SKM-1 (cell line): ENCODE measurements at regions not wholly inside any gene's neighbourhood (a gene's known extent, or its start where the extent isn't known, plus 50 kb on each side); places are given as distances from the start of the nearest gene placed in this dataset.

Source experiments
- DNase-seq: peaks from one replicate; lab custom pipeline; 2025; ENCODE audit not compliant: unreplicated experiment; lab: John Stamatoyannopoulos, UW

DNA sequence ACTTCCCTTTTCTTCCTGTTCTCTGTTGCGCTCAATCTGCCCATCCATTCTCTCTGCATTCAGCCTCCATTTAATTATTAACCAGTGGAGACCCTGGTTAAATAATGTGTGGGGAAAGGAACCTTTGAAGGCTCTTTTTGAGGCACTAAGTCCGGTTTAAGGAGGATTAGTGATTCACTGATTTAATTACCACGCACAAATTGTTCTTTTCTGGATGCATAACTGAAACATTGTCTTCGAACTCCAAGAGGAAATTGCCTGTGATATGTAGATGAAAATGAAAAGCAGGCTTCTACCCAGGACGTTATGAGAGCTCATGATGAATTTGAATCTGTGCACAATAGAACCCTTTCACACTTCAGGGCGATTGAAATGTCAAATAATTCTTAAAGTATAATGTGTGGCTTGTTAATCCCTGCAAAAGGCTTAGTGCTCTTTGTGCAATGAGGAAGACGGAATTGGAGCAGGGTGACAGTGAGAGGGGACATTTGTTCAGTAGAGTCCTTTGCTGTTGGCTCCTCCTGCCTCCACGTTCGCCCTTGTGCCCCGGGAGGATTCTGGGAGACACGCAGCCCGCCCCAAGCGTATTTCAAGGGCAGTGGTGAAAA, 51.1 kb upstream of the ZNF236 start:
- no peak for DNase-seq

DNA sequence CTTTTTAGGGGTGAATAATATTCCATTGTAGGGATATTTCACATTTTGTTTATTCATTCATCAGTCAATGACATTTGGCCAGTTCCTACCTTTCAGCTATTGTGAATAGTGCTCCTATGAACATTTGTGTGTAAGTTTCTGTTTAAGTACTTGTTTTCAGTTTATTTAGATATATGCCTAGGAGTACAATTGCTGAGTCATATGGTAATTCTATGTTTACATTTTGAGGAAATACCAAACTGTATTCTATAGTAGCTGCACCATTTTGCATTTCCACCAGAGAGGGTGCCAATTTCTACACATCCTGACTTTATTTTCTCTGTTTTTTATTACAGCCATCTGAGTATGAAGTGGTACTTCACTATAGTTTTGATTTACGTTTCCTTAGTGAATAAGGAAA, 54.4 kb upstream of the ZNF236 start:
- no peak for DNase-seq

DNA sequence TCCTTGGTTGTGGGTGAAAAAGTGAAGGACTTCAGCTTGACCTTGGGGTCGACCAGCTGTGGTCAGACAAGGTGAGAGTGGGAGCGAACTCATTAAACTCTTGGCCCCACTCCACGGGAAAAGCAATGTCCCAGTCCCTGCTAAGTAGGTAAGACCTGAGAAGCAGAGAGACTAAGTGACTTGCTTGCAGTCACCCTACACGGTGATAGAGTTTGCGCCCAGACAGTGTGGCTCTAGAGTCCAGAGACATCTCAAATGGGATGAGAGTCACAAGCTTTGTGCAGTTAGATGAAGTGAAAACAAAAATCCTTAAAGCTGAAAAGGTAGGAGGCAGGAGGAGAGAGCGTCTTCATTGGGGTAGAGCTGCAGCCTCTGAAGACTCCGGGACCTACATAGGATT, 55.9 kb upstream of the ZNF236 start:
- DNase-seq = no peak

DNA sequence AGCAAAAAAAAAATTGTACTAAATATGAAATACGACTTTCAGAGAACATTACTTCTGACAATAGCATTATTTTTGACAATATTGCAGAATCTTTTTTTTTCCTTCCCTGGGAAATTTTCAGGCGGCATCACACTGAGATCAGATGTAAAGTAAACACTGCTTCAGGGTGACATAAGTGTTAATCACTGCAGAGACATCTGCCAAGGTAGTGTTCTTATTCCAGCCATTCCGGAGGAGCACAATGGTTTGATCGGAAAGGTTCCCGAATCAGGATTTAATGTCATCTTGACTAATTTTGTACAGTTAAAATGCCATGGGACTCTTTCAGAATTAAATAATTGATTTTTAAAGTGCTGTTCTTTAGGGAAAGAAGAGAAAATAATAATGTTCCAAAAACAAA, 56.7 kb upstream of the ZNF236 start:
- no peak for DNase-seq

DNA sequence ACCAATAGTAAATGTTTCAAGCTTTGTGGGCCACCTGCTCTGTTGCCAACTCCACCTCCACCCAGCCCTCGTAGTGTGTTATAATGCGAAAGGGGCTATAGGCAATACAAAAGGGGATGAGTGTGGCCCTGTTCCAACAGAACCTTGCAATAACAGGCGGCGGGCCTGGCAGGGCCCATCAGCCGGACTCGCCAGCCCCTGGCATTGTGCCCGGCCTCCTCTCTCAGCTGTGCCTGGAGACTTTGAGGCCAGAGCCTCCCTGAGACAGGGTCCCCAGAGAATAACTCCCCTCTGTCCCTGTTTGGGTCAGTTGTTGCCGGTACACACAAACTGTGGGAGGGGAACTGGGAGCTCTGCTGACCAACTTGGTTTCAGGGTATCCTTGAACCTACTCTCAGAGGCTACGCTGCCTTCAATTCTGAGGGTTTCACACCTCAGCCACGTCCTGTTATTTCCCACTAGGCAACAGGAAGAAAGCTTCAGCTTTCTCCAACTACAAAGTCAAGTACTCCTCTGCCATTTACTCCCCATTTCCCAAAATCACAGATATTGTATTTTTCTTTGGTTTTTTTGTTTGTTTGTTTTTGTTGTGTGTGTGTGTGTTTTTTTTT, 58.0 kb upstream of the ZNF236 start:
- DNase-seq = no peak

DNA sequence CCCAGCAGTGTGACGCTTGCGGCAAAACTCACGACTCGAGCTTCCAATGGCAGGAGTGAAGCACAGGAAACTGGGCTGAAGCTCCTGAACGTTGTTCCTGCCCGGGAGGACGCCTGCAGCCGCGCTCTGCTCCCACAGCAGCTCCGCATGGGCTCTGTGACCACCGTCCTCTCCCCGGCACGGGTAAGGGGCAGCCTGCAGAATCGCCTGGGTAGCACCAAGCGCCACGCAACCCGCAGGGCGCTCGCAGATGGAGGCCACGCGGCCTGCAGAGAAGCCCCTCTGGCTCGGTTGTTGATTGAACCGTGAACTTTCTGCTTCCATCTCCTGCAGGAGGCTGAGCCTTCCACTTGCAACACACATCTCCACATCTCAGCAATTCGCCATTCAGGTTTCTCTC, 63.3 kb upstream of the ZNF236 start:
- DNase-seq = no peak

DNA sequence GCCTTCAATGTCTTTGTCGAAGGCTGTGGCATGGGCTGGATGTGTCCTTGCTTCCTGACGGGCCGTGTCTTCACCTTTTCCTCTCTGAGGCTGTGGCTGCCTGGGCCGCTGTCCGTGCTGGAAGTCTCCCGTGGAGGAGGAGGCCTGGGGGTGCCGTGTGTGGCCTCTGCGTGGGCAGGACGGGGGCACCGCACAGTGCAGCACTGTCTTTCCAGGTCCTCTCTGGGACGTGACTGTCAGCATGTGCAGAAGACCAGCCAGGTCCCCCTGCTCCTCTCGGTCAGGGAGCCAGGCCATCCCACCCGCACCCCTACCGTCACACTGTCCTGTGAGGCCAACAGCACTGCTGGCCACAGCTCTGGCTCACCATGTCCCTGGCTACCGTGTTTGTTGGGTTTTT, 64.4 kb upstream of the ZNF236 start:
- no peak for DNase-seq

DNA sequence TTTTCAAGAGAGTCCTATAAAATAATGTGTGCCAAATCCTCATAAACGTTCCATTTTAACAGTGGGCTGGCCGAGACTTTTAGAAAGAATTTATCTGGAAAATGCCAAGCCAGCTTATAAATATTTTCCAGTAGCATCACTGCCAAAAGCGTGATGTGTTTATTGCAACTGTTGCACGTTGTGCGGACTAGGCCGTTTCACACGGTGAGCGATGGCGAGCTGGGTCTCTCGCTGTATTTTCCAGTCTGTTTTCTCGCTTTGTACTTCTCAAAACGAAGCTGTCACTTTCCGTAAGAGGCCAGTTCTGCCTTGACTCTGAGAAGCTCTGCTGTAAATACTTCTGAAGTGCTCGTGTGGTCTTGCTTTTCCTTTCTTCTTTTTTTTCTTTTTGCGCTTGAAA, 65.0 kb upstream of the ZNF236 start:
- DNase-seq = no peak

DNA sequence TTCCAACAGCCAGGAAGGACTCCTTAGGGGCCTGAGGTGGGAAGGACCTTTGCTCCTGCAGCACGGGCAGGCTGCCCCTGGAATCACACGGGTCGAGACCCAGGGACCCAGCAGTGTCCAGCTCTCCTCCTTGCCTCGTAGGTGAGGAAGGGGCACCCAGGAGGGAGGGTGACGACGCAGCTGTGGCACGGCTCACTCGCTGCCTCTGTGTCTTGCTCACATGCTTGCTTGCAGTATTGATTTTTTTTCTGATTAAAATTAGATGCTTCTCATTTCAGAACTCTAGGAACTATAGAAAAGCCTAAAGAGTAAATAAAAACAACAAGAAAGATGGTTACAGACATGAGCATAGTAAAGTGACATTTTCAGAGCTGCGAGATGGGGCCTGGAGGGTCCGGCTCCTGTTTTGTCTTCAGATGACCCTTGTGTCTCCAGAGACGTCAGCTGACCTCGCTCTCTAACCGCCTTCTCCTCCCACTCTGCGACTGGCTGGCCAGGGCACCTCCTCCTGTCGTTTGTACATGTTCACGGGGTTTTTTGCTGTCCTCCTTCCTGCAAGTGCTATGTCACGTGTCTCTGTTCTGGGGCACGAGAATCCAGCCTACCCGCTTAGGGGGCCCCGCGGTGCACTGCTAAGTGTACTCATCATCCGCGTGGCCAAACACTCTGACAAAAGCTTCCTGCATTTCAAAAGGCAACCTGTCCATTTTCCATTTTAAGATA, 65.7 kb upstream of the ZNF236 start:
- DNase-seq = no peak

DNA sequence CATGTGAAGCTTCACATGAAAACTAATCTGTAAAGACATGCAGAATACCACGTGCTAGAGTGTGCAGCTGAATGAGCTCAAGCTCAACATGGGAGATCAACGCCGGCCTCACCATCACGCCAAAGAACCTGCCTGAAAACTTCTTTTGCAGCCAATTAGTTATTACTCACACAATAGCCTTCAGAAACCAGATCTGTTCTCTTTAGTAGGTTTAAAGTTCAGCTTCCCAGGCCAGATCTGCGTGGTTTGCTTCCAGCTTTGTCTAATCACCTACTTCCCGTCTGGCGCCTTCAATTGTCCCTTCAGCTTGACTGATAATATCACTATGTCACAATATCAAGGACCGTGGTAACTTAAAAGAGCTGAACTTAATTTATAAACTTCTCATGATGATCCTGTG, 68.0 kb upstream of the ZNF236 start:
- DNase-seq = no peak

DNA sequence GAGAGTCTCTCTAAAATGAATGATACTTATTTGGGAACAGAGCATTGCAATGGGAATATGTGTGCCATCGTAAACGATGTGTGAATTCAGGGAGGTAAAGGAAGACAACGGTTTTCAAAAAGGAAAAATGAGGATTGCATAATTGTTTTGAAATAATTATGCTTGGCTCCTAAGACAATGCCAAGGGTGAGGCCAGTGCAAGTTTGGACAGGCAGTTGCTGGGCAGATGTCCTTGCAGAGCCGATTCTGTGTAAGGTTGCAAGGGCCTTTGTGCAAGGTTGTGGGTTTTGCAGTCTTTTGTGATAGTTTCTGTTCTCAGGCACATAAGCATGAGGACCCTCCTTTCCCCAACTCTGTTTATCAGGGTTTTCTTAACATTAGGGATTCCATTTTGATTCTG, 70.0 kb upstream of the ZNF236 start:
- no peak for DNase-seq

DNA sequence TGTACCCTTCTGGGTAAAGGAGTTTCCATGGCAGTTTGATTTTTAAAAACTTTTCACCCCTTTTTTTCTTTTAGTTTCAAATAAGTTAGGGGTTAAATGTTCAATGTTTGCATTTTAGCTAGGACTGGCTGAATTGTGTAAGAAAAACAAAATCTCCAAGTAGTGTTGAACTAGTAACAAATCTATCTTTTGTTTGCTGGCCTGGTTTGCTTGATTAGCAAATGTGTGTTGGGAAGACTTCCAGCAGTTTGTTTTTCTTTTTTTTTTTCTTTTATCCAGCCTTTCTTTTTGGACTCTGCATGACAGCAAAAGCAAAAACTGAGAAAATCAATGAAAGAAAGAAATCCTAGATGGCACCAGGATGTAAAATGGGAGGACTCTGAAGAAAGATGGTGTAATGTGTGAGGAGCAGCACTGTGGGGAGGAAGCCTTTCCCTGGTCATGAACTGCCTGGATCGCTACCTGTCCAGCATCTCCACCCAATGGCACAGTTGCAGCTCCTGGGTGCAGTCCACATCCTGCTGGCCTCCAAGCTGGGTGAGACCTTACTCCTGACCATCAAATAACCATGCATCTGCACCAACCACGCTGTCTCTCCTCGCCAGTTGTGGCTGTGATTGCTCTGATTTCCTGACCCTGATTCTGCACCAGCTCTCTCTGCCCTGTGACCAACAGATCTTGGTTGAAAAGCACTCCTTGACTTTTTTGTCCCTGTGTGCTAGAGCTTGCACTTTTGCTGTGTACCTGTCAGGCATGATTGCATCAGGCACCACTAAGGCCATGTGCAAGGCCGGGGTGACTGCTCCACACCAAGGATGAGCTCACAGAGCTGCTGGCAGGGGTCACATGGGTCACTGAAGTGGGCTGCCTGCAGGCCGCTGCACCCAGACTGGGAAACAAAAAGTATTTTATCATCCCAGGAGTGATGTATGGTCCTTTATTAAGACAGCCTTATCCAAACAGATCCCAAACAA, 71.2 kb upstream of the ZNF236 start:
- DNase-seq = no peak

DNA sequence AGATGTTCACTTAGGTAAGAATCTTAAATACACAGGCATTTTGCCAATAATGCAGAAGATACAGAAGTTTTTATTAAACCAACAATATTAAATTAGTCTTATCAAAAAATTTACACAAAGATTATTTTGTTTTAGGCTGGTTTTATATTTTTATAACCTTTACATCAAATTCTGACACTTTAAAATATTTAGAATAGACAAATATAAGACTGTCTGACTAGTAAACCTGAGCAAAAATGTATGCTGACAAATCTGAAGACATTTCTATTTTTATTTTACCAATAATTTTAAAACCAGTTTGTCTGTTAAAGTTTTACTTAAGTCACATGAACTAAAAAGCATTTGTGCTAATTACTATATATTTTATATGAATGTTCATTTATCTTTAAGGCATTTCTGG, 72.1 kb upstream of the ZNF236 start:
- no peak for DNase-seq

DNA sequence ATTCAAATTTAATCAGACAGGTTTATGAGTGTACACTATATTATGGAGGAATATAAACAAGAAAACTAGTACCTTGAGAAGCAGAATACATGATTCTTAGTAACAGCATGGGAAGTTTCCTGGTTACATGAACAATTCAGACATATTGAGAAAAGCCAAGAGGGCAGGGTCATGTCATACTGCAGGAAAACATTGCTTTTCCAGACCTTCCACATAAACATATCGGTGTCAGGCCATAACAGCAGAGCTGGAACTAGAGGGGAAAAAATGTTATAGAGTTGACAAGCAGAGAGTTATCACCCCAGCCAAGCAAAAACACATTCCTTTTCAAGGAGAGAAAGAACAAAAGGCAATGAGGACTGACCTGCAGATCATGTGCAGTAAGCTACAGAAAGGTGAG, 74.7 kb upstream of the ZNF236 start:
- DNase-seq = no peak

DNA sequence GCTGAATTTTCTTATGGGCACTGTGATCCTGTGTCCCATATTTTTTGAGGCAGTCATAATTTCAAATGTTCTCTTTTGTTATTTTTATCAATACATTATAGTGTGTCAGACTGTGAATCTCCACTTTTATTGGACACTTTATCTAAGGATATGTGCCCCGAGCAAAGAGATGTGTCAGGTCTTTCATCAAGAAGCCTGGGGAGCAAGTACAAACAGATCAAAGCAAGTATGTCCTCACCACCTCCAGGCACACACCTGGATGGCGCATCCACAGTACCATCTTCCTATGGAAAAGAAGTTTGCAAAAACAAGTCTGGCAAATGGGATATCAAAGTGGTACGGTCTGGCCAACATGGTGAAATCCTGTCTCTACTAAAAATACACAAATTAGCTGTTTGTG, 81.0 kb upstream of the ZNF236 start:
- DNase-seq = no peak

DNA sequence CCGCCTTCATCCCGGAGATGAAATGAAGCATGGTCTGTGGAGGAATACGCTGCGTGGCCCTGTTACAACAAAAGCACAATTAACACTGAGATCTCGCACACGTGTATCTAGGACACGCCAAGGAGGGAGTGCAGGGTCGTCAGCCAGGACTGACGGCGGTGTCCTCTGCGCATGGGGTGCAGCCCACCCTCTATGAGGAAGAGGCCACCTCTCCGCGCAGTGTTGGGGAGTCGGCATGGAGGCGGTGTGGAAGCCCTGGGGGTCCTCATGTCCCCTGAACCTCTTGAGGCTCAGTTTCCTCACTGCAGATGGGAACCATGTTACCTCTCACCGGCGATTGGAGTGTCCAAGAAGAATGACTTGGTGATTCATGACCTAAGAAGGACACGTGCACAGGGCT, 86.0 kb upstream of the ZNF236 start:
- no peak for DNase-seq

DNA sequence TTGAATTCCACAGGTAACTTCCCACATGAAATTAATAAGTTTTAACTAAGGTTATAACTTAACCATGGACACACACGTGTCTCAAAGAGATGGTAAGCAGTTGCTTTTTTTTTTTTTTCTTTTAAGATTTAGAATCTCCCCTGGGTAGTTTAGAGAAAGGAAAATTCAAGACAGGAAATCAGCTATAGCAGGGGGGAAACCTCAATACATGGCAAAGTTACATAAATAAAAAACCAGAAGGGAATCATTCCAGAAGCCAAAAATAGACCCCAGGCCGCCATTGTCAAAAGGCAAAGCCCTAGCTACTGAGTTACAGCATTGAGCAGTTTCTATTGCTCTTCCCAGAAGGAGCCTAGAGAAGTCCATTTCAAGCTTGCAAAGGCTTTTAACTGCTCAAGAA, 91.5 kb upstream of the ZNF236 start:
- DNase-seq = no peak

DNA sequence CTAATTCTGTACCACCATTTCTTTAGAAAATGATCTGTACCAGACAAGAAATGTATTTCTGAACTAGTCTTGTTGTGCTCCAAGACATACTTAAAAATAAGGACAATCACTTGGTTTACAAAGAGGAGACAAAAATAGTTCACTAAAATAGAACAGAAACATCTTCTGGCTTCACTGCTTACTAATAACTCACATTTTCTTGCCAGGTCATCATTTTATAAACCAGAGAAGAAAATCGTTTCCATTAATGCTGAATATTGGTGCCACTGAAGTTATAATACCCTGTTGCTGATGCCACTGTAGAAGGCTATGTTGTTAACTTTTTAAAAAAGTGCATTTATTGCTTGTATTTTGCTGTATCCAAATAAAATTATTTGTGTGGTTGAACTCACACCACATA, 94.8 kb upstream of the ZNF236 start:
- no peak for DNase-seq

DNA sequence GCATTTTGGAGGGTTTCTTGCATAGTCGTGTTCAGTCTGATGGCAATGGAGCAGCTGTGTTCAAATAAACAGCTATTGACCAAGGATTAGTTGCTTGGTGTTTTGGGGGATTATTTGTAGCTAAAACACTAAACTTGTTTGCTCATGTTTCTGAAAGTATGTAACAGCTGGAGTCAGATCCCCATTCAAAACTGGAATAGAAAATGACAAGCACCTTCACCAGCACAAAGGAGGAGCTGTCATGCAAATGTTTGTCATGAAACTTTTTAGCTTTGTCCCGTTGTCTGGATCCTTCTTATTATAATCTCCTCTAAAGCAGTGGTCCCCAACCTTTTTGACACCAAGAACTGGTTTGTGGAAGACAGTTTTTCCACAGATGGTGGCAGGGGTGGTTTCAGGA, 96.9 kb upstream of the ZNF236 start:
- DNase-seq = no peak

DNA sequence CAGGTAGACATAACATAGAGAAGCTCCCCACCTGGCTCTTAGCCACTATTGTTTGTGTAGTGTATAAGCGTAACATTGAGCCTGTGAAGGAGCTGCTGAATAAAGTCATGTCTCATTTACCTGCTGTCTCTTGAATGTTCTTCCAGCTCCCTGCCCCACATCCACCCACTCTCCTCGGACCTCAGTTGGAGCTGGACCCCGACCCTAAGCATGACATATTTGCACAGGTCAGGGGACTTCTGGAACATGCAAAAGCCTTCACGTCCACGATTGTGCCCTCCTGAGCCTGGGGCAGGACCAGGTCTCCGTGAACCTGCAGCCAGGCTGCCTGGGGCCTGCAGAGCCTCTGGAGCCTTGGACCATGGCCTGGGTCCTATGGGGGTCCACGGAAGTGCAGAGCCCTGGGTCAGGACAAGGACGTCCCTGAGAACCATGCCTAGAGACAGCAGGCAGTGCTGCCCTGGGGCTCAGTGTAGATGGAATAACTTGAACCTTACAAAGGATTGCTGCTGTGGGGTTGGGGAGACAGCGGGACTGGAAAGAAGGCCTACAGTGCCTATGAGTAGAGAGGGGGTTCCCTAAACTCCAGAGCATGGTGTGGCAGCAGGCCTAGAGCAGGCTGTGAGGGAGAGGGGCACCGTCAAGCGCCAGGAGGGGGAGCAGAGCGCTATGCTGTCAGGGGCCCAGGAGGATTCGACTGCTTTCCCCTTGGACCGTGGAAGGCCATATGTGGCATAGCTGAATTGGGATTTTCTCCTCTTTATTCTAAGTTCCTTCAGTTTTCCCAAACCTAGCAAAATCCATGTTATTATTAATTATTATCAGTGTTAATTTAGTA, 99.9 kb upstream of the ZNF236 start:
- no peak for DNase-seq
